A673 (cell line): ENCODE measurements at regions not wholly inside any gene's neighbourhood (a gene's known extent, or its start where the extent isn't known, plus 50 kb on each side); places are given as distances from the start of the nearest gene placed in this dataset.

Source experiments
- BruUV-seq: library from RNA; stranded (reverse); fragments of 400-500 nt; replicated peaks from 2 replicates; lab custom pipeline; 2021; lab: Mats Ljungman, UMichigan
- CTCF ChIA-PET: fragments of 300-600 bp; sonication (Branson Sonifier 250); formaldehyde crosslinking; loops from one replicate; lab custom pipeline; 2022; ENCODE audit warnings: antibody characterized with exemption; lab: Charles Lee
- POLR2A ChIA-PET: fragments of 300-600 bp; sonication (Branson Sonifier 250); formaldehyde crosslinking; loops from one replicate; lab custom pipeline; 2022; ENCODE audit warnings: antibody characterized with exemption; ENCODE audit not compliant: low non-redundant PET; lab: Charles Lee
- DNase-seq: peaks from one replicate; pipeline ENCODE4 v3.0.0-alpha.2; 2015; ENCODE audit warnings: low spot score
- H3K27ac ChIP-seq: fragments of 200-600 bp; sonication (generic); 2 replicates; pipeline ENCODE4 v1.5.1; 2016; ENCODE audit warnings: mixed run types, low read depth, mild to moderate bottlenecking, mixed read lengths, antibody characterized with exemption, low read length; ENCODE audit not compliant: poor library complexity, severe bottlenecking
- H3K27me3 ChIP-seq: fragments of 200-600 bp; sonication (generic); replicated peaks from 2 replicates; pipeline ENCODE4 v1.6.1; 2017; ENCODE audit warnings: mixed run types, low read depth, mild to moderate bottlenecking, mixed read lengths, antibody characterized with exemption, low read length; ENCODE audit not compliant: insufficient read depth, poor library complexity
- H3K36me3 ChIP-seq: fragments of 200-600 bp; sonication (generic); 2 replicates; pipeline ENCODE4 v1.6.1; 2016; ENCODE audit warnings: mixed run types, mild to moderate bottlenecking, mixed read lengths, antibody characterized with exemption, low read length; ENCODE audit not compliant: insufficient read depth, poor library complexity, severe bottlenecking
- H3K4me1 ChIP-seq: fragments of 200-600 bp; sonication (generic); 2 replicates; pipeline ENCODE4 v1.6.1; 2017; ENCODE audit warnings: mixed run types, mild to moderate bottlenecking, mixed read lengths, antibody characterized with exemption, low read length; ENCODE audit not compliant: insufficient read depth, poor library complexity, severe bottlenecking
- H3K4me3 ChIP-seq: fragments of 200-600 bp; sonication (generic); 2 replicates; pipeline ENCODE4 v1.5.1; 2016; ENCODE audit warnings: low read depth, mixed run types, mild to moderate bottlenecking, mixed read lengths, low read length; ENCODE audit not compliant: poor library complexity, severe bottlenecking
- H3K9me3 ChIP-seq: fragments of 200-600 bp; sonication (generic); 2 replicates; pipeline ENCODE4 v1.6.1; 2016; ENCODE audit warnings: mixed run types, low read depth, mild to moderate bottlenecking, mixed read lengths, antibody characterized with exemption, low read length; ENCODE audit not compliant: poor library complexity, severe bottlenecking
- CTCF ChIP-seq: fragments of 300-800, 200-600 bp; sonication (generic); conservative IDR thresholded peaks from 2 replicates; pipeline ENCODE4 v1.5.1; 2017; ENCODE audit warnings: low read depth, mild to moderate bottlenecking, antibody characterized with exemption, low read length, moderate library complexity, mixed read lengths
- EZH2 ChIP-seq: fragments of 200-600 bp; sonication (generic); IDR thresholded peaks from 2 replicates; pipeline ENCODE4 v1.6.1; 2017; ENCODE audit warnings: borderline replicate concordance, low read depth, mild to moderate bottlenecking, mixed read lengths, antibody characterized with exemption, low read length; ENCODE audit not compliant: poor library complexity, severe bottlenecking
- intact Hi-C: fragments of 100-400 bp; cut with micrococcal nuclease; formaldehyde crosslinking; loops from one replicate; pipeline ENCODE4 v1.10.0; 2022; ENCODE audit not compliant: unreplicated experiment

DNA sequence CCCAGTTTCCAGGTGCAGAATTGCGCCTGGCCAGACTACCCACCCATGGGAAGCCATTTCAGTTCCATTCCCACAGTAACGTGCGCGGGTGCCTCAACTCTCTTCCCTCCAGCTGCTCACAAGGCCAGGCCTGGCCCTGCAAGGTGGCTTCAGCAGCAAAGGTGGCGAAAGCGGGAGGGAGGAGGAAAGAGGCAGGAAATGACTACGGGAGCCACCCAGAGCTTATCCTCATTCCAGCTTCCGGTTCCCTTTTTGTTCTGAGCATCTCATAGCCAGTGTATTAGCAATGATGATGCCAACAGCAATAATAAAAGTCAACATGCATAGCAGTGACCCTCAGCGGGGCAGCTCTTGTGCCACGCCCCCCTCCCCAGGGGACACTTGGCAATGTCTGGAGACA, 101.5 kb upstream of the BOD1 start:
- CTCF ChIA-PET = no interaction called here
- H3K4me1 ChIP-seq = no peaks in the 10 kb centered on the region
- H3K27me3 ChIP-seq = no peaks in the 10 kb centered on the region
- no peak overlapping the region for H3K4me3 ChIP-seq
- H3K36me3 ChIP-seq = no peaks in the 10 kb centered on the region
- intact Hi-C loops = no loop called here
- H3K9me3 ChIP-seq = no peaks in the 10 kb centered on the region
- BruUV-seq = no TSS peak
- peak; percentile 46 for DNase-seq
- TF ChIP-seq EZH2 (no peak), CTCF (no peak)
- POLR2A ChIA-PET = no interaction called here
- no peak overlapping the region for H3K27ac ChIP-seq

- Histone ChIP-seq H3K4me1 (no peaks in the 10 kb centered on the region), H3K36me3 (no peaks in the 10 kb centered on the region), H3K4me3 (no peak overlapping the region), H3K27ac (no peak overlapping the region), H3K9me3 (no peaks in the 10 kb centered on the region), H3K27me3 (no peaks in the 10 kb centered on the region)
- POLR2A ChIA-PET = no interaction called here
- no TSS peak for BruUV-seq
- DNase-seq = no peak
- TF ChIP-seq EZH2 = no peak
- no peak for TF ChIP-seq CTCF
- intact Hi-C loops = no loop called here
- CTCF ChIA-PET = no interaction called here
These were observed 102.0 kb upstream of the BOD1 start for GRCh38 chr5:173718469-173718868.

- H3K27ac ChIP-seq = no peak overlapping the region
- intact Hi-C loops = no loop called here
- no peaks in the 10 kb centered on the region for H3K36me3 ChIP-seq
- TF ChIP-seq CTCF (no peak), EZH2 (no peak)
- CTCF ChIA-PET = no interaction called here
- no TSS peak for BruUV-seq
- no peak for DNase-seq
- H3K4me3 ChIP-seq = no peak overlapping the region
- H3K9me3 ChIP-seq = no peaks in the 10 kb centered on the region
- no peaks in the 10 kb centered on the region for H3K4me1 ChIP-seq
- POLR2A ChIA-PET = no interaction called here
- no peaks in the 10 kb centered on the region for H3K27me3 ChIP-seq
These were observed 103.3 kb upstream of the BOD1 start for GRCh38 chr5:173719731-173720082.
